ENCODE measurements at regions not wholly inside any gene's neighbourhood (a gene's known extent, or its start where the extent isn't known, plus 50 kb on each side); places are given as distances from the start of the nearest gene placed in this dataset.

GRCh38 chr13:50452028-50452427 lies 391.5 kb downstream of the DLEU7 start:
- TF ChIP-seq CTCF (IDR thresholded peaks at IDR 0.05) (no peak), EZH2 (IDR thresholded peaks at IDR 0.05; ENCODE audit: borderline replicate concordance, insufficient read depth, low read depth, low read length, poor library complexity, severe bottlenecking) (no peak)
